Activated B cell treated with CpG ODN at 0.5 μM for 24 hours (primary cell): ENCODE measurements at regions not wholly inside any gene's neighbourhood (a gene's known extent, or its start where the extent isn't known, plus 50 kb on each side); places are given as distances from the start of the nearest gene placed in this dataset.

ENCODE experiments used
- ATAC-seq: fragments of 200-7000 bp; cut with Tn5 transposase; one replicate; pipeline ENCODE4 v1.10.0; 2021; ENCODE audit warnings: low read depth, mild to moderate bottlenecking, moderate library complexity
- CTCF ChIA-PET: fragments of 350-600 bp; sonication (Branson Sonifier 250); formaldehyde crosslinking; loops from one replicate; lab custom pipeline; 2021; ENCODE audit warnings: antibody characterized with exemption; lab: Charles Lee
- POLR2A ChIA-PET: fragments of 350-600 bp; sonication (Branson Sonifier 250); formaldehyde crosslinking; loops from one replicate; lab custom pipeline; 2021; ENCODE audit warnings: antibody characterized with exemption; lab: Charles Lee
- DNase-seq: peaks from one replicate; pipeline ENCODE4 v3.0.0; 2022
- H3K27ac Mint-ChIP-seq: one replicate; pipeline ENCODE4 v1.8.0; 2020; ENCODE audit warnings: mixed read lengths
- H3K27me3 Mint-ChIP-seq: one replicate; pipeline ENCODE4 v1.8.0; 2021; ENCODE audit warnings: mixed read lengths
- H3K36me3 Mint-ChIP-seq: one replicate; pipeline ENCODE4 v1.8.0; 2021; ENCODE audit warnings: low read depth, mixed read lengths
- H3K4me1 Mint-ChIP-seq: one replicate; pipeline ENCODE4 v1.8.0; 2021; ENCODE audit warnings: mixed read lengths
- H3K4me3 Mint-ChIP-seq: one replicate; pipeline ENCODE4 v1.8.0; 2020; ENCODE audit warnings: mild to moderate bottlenecking, mixed read lengths
- H3K9me3 Mint-ChIP-seq: one replicate; pipeline ENCODE4 v1.8.0; 2020; ENCODE audit warnings: mixed read lengths
- intact Hi-C: fragments of 100-400 bp; cut with micrococcal nuclease; formaldehyde crosslinking; loops from one replicate; pipeline ENCODE4 v1.15.1; 2024
- TF ChIP-seq, protein P1 (sequence below): fragments of 200-600 bp; IDR thresholded peaks from one replicate; pipeline ENCODE4 v1.8.0; 2022; ENCODE audit warnings: antibody characterized with exemption, mild to moderate bottlenecking

DNA sequence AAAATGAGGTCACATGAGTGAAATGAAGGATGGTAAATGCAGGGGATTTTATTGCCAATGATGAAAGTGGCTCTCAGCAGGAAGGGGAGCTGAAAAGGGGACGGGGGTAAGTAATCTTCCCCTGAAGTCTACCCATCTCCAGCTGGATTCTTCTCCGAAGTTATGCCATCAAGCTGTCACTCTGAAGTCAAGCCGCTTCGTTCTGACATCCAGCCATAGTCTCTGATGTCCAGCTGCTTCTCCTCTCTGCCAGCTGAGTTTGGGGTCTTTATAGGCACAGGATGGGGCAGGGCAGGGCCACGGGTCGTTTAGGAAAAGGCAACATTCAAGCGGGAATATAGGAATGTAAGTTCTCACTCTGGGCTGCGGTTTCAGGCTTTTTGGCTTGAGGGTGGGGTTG is 181.9 kb upstream of the ANO3 start:
- no peak overlapping the region for H3K4me3 Mint-ChIP-seq
- intact Hi-C loops, result no loop called here
- TF ChIP-seq, protein P1, sequence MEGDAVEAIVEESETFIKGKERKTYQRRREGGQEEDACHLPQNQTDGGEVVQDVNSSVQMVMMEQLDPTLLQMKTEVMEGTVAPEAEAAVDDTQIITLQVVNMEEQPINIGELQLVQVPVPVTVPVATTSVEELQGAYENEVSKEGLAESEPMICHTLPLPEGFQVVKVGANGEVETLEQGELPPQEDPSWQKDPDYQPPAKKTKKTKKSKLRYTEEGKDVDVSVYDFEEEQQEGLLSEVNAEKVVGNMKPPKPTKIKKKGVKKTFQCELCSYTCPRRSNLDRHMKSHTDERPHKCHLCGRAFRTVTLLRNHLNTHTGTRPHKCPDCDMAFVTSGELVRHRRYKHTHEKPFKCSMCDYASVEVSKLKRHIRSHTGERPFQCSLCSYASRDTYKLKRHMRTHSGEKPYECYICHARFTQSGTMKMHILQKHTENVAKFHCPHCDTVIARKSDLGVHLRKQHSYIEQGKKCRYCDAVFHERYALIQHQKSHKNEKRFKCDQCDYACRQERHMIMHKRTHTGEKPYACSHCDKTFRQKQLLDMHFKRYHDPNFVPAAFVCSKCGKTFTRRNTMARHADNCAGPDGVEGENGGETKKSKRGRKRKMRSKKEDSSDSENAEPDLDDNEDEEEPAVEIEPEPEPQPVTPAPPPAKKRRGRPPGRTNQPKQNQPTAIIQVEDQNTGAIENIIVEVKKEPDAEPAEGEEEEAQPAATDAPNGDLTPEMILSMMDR, result no peak
- peaks cover 4% of the 10 kb centered on the region for H3K4me1 Mint-ChIP-seq
- H3K36me3 Mint-ChIP-seq, result no peaks in the 10 kb centered on the region
- H3K27ac Mint-ChIP-seq, result no peak overlapping the region
- ChIA-PET POLR2A (no interaction called here), CTCF (no interaction called here)
- H3K27me3 Mint-ChIP-seq, result no peaks in the 10 kb centered on the region
- ATAC-seq (no peak), DNase-seq (no peak)
- no peaks in the 10 kb centered on the region for H3K9me3 Mint-ChIP-seq

DNA sequence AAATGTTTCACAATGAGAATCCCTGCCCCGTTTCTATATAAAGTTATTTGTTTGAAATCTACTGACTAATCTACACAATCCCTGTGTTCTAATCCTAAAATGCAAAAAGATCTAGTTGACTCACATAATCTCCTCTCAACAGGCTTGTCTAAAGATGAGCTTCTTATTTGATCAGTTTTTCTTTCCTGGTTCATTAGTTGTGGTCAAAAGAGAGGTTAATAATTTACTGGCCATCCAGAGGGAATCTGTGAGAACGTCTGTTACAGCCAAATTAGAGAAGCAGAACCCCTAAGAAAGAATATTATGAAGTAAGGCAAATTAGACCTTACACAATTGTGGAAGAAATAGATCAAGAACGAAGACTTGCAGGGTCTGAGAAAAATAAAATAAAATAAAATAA is 173.7 kb upstream of the ANO3 start:
- POLR2A ChIA-PET, result no interaction called here
- Mint-ChIP-seq H3K4me3 (no peak overlapping the region), H3K27ac (no peak overlapping the region), H3K9me3 (no peaks in the 10 kb centered on the region), H3K4me1 (peaks cover 4% of the 10 kb centered on the region), H3K36me3 (no peaks in the 10 kb centered on the region), H3K27me3 (no peaks in the 10 kb centered on the region)
- CTCF ChIA-PET, result no interaction called here
- intact Hi-C loops, result no loop called here
- TF ChIP-seq, protein P1, result no peak
- no peak for ATAC-seq
- no peak for DNase-seq

DNA sequence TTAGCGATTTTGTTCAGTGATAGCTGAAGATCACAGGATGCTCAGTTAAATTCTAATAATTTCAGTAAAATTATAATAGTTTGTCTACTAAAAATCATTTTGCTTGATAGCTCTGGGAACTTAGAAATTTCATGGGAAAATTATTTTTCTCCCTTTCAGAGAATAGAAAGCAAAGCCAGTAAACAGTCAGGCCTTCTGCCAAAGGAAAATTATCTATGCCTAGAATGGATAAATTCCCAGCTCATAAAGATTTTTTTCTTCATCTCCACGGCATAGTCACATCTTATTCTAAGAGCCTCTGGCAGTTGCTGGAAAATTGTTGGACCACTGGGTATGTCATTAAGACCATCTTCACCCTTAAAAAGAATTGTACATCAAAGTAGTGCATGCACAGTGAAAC is 169.6 kb upstream of the ANO3 start:
- no peaks in the 10 kb centered on the region for H3K4me1 Mint-ChIP-seq
- no peak overlapping the region for H3K4me3 Mint-ChIP-seq
- no peak overlapping the region for H3K27ac Mint-ChIP-seq
- DNase-seq, result no peak
- no peaks in the 10 kb centered on the region for H3K27me3 Mint-ChIP-seq
- H3K9me3 Mint-ChIP-seq, result no peaks in the 10 kb centered on the region
- ChIA-PET POLR2A (no interaction called here), CTCF (no interaction called here)
- intact Hi-C loops, result no loop called here
- no peak for ATAC-seq
- TF ChIP-seq, protein P1, result no peak
- H3K36me3 Mint-ChIP-seq, result no peaks in the 10 kb centered on the region

DNA sequence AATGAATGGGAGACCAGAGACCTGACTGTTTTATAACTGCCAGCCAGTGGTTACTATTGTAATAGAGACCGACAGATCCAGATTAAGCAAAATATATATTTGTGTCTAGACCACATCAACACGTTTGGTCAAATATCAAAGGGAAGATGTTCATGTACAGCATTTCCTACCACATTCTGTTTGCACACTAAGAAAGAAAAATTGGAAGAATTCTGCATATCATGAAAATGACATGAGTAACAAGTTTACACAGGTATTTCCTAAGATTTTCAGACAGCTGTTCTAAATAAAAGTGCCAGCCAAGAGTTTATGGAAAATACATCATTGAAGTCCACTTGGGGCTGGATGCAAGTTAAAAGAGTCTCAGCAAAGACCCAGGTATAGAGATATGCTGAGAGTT is 145.5 kb upstream of the ANO3 start:
- TF ChIP-seq, protein P1, result no peak
- Mint-ChIP-seq H3K4me3 (no peak overlapping the region), H3K27me3 (no peaks in the 10 kb centered on the region), H3K4me1 (peaks cover 9% of the 10 kb centered on the region), H3K27ac (no peak overlapping the region), H3K9me3 (no peaks in the 10 kb centered on the region), H3K36me3 (no peaks in the 10 kb centered on the region)
- DNase-seq, result no peak
- no peak for ATAC-seq
- ChIA-PET POLR2A (no interaction called here), CTCF (no interaction called here)
- intact Hi-C loops, result no loop called here

DNA sequence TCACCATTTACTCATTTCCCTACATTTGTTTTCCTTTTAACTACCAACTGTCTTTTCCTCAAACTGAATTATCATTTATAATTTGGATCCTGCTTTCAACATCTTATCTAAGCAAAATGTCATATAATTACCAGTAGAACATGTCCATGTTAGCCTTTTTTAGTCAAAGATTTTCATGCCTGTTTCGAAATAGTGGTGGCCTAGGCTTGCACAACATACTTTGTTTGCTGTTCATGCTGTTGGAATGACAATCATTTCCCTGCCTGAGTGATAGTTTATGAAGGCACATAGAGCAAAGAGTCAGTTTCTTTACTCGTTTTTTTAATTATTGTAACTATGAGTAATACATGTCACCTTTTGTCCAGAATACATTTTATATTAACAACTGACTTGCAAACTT is 144.3 kb upstream of the ANO3 start:
- no peak overlapping the region for H3K4me3 Mint-ChIP-seq
- intact Hi-C loops, result no loop called here
- ATAC-seq (no peak), DNase-seq (no peak)
- CTCF ChIA-PET, result no interaction called here
- TF ChIP-seq, protein P1, result no peak
- H3K9me3 Mint-ChIP-seq, result no peaks in the 10 kb centered on the region
- H3K27me3 Mint-ChIP-seq, result no peaks in the 10 kb centered on the region
- H3K4me1 Mint-ChIP-seq, result peaks cover 10% of the 10 kb centered on the region
- H3K27ac Mint-ChIP-seq, result no peak overlapping the region
- POLR2A ChIA-PET, result no interaction called here
- no peaks in the 10 kb centered on the region for H3K36me3 Mint-ChIP-seq
